A204.1 (cell line): ENCODE measurements at regions not wholly inside any gene's neighbourhood (a gene's known extent, or its start where the extent isn't known, plus 50 kb on each side); places are given as distances from the start of the nearest gene placed in this dataset.
"Not testable (repeated sequence)": the region's sequence is repeated elsewhere in the genome, so short reads cannot be mapped to it uniquely, and the experiment has no call there.

Source experiments
- FAIRE-seq: peaks from 2 replicates; lab custom pipeline; 2012; peaks lifted over from hg19 to GRCh38; lab: Jason Lieb, UNC

DNA sequence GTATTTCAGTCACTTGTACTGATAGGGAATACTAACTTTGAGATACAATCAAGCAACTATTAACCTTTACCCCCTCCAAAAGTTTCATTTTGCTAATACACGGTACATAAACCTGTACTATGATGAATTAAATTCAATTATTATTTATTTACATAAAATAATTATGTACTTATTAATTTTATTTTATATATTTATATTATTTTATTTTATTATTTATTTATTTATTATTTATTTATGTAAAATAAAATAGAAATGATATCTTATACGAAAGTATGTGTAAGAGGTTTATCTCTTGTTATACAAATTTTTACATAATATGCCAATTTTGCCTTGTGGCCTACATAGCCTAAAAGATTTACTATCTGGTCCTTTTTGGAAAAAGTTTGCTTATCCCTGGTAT is 564.3 kb downstream of the SLITRK5 start:
- peak; percentile 96 for FAIRE-seq

DNA sequence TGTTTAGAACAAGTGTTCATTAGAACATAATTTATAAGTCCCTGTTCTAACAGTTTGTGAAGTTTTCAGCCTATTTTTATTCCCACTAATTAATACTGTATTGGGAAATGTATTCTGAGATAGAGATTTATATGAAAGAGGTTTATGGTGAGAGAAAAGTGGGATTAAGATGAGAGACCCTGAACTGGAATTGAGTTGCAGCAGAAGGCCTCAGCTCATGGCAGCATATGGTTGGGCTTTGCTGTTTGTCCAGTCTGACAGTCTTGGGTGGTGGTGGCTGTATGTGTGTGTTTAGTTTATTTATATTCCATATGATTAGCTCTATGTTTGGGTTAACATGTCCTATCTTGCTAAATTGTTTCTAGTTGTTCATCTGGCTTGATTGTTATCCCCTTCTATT is 575.1 kb downstream of the SLITRK5 start:
- no peak for FAIRE-seq

DNA sequence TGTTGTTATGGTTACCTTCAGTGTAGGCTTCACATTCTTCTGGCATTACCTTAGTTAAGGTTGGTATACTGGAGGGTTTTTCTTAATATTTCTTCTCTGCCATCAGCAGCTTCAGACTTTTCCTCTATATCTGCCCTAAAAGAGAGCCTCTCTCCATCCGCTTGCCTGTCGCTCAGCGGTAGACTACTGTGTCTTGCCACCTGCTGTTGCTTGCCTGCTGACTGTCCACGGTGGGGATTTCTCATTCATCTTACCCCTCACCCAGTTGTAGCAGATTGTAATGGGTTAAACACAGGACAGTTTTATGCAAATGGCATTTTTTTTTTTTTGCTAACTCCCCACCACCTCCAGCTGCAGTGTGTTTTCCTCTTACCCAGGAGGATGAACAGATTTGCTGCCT is 577.2 kb downstream of the SLITRK5 start:
- no peak for FAIRE-seq

GRCh38 chr13:88257706-88258105 is 586.5 kb downstream of the SLITRK5 start:
- FAIRE-seq, result no peak

DNA sequence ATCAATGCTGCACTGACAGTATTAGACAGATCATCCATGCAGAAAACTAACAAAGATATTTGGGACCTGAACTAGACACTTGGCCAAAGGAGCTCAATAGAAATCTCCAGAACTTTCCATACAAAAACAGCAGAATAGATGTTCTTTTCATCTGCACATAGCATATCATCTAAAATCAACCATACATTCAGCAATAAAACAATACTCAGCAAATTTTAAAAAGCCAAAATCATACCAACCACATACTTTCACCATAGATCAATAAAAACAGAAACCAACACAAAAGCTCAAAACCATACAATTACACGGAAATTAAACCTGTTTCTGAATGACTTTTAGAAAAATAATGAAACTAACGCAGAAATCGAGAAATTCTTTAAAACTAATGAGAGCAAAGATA is 592.6 kb downstream of the SLITRK5 start:
- FAIRE-seq, result no peak

DNA sequence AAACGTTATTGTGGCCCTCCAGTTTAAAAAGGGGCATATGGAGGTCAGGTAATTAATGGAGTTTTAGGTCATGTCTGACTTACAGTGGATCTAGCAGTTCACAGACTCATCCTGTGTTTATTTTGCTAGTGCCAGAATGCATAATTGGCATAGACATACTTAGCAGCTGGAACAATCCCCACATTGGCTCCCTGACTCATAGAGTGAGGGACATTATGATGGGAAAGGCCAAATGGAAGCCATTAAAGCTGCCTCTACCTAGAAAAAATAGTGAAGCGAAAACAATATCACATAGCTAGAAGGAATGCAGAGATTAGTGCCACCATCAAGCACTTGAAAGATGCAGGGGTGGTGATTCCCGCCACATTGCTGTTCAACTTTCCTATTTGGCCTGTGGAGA is 610.7 kb downstream of the SLITRK5 start:
- no peak for FAIRE-seq

GRCh38 chr13:88285329-88285728 is 614.2 kb downstream of the SLITRK5 start:
- FAIRE-seq, result no peak

- no peak for FAIRE-seq
Measured at GRCh38 chr13:88288326-88288725, 617.2 kb downstream of the SLITRK5 start.

DNA sequence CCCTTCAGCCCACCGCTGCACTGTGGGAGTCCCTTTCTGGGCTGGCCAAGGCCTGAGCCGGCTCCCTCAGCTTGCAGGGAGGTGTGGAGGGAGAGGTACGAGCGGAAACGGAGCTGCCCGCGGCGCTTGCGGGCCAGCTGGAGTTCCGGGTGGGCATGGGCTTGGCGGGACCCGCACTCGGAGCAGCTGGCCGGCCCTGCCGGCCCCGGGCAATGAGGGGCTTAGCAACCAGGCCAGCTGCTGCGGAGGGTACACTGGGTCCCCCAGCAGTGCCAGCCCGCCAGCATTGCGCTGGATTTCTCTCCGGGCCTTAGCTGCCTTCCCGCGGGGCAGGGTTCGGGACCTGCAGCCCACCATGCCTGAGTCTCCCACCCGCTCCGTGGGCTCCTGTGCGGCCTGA is 620.6 kb downstream of the SLITRK5 start:
- not testable (repeated sequence) for FAIRE-seq

- FAIRE-seq, result no peak
Measured at GRCh38 chr13:88294368-88294767, 623.2 kb downstream of the SLITRK5 start.

DNA sequence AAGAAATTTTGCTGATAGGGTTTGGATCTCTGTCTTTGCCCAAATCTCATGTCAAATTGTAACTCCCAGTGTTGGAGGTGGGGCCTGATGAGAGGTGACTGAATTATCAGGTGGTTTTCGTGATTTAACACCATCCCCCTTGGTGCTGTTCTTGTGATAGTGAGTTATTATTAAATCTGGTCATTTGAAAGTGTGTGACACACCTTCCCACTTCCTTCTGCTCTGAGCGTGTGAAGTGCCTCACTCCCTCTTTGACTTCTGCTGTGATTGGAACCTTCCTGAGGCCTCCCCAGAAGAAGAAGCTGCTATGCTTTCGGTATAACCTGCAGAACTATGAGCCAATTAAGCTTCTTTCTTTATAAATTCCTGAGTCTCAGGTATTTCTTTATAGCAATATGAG is 632.0 kb downstream of the SLITRK5 start:
- no peak for FAIRE-seq

GRCh38 chr13:88303605-88304004 is 632.4 kb downstream of the SLITRK5 start:
- FAIRE-seq, result no peak

GRCh38 chr13:88314496-88314895 is 643.3 kb downstream of the SLITRK5 start:
- FAIRE-seq, result no peak

- FAIRE-seq, result no peak
Measured at GRCh38 chr13:88329066-88329465, 657.9 kb downstream of the SLITRK5 start.

DNA sequence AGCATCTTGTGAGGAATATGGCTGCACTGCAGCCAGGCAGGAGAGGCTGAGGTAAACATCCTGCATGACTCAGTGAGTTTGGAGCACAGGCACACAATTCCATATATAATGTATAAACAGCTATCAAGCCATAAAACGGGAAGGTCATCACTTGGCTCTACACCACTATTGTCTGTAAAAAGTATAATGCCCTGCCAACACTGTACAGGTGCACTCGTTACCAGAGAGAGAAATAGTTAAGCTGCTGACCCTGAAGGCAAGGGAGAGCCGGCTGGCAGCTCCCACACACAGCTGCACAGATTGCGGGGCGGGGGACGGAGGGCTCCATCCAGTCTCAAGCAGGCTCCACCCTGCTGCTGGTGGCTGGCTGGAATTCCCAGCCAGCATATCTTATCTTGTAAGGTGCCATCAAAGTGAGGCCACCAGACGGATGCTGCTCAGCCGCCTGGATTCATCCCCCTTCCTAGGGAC is 668.1 kb downstream of the SLITRK5 start:
- no peak for FAIRE-seq

GRCh38 chr13:88345171-88345847 is 674.1 kb downstream of the SLITRK5 start:
- FAIRE-seq, result no peak

DNA sequence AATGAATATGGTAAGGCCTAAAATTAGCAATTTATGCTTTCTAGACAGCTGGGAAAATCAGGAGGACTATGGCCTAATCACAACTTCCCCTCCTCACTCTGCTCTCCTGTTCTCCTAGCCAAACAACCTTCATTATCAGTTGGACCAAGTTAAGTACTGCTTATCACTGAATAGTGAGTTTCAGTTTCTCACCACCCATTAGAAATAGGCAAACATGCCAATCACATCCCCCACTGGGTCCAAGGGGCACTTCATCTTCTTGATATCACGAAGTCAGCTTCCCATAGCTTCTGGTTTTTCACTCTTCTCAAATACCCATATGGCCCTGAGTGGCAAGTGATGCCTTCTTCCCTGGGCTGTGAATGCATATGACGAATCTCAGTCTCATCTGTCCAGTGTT is 689.6 kb downstream of the SLITRK5 start:
- FAIRE-seq, result no peak

- no peak for FAIRE-seq
Measured at GRCh38 chr13:88369866-88370265, 698.7 kb downstream of the SLITRK5 start.

DNA sequence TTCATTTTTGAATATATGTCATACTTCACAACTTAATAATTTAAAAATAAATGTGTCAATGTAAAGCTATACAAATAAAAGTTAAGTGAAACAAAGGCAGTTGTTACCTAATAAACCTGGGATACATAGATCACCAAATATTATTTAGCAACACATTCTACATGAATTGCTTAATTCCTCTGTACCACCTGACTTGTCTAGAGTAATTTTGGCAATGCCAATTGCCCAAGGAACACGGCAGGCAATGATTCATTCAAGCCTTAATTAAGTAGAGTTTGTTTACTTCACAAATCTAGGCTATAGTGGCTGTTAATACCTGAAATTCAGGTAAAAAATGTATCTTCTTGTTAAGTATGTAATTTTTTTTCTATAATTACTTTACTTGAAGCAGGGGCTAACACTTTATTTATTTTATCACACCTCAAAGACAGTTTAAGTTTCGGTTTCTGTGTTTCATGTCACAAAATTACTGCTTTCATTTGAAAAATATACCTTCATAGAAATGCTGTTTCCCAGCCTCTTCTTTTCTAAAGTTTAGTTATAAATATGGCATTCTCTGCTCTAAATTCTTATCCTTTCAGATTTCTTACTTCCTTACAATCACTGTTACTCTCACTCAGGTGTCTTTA is 705.7 kb downstream of the SLITRK5 start:
- FAIRE-seq, result no peak

GRCh38 chr13:88377852-88378251 is 706.7 kb downstream of the SLITRK5 start:
- no peak for FAIRE-seq

GRCh38 chr13:88384542-88384941 is 713.4 kb downstream of the SLITRK5 start:
- no peak for FAIRE-seq

- no peak for FAIRE-seq
Measured at GRCh38 chr13:88395804-88396203, 724.6 kb downstream of the SLITRK5 start.

GRCh38 chr13:88411696-88412095 is 740.5 kb downstream of the SLITRK5 start:
- no peak for FAIRE-seq

- no peak for FAIRE-seq
Measured at GRCh38 chr13:88417801-88418200, 746.6 kb downstream of the SLITRK5 start.
